Osteocyte (in vitro differentiated cells): ENCODE measurements at regions not wholly inside any gene's neighbourhood (a gene's known extent, or its start where the extent isn't known, plus 50 kb on each side); places are given as distances from the start of the nearest gene placed in this dataset.

Source experiments
- DNase-seq: peaks from one replicate; pipeline ENCODE4 v3.0.0; 2021; ENCODE audit warnings: mixed read lengths; ENCODE audit not compliant: unreplicated experiment; ENCODE audit errors: extremely low spot score
- H3K27ac Mint-ChIP-seq: one replicate; pipeline ENCODE4 v1.8.0; 2021; ENCODE audit warnings: mild to moderate bottlenecking, mixed read lengths; ENCODE audit not compliant: unreplicated experiment
- H3K27me3 Mint-ChIP-seq: one replicate; pipeline ENCODE4 v1.8.0; 2021; ENCODE audit warnings: mixed read lengths; ENCODE audit not compliant: unreplicated experiment
- H3K36me3 Mint-ChIP-seq: one replicate; pipeline ENCODE4 v1.8.0; 2021; ENCODE audit warnings: mixed read lengths; ENCODE audit not compliant: unreplicated experiment
- H3K4me1 Mint-ChIP-seq: one replicate; pipeline ENCODE4 v1.8.0; 2021; ENCODE audit warnings: mixed read lengths; ENCODE audit not compliant: unreplicated experiment
- H3K4me3 Mint-ChIP-seq: one replicate; pipeline ENCODE4 v1.8.0; 2021; ENCODE audit warnings: mild to moderate bottlenecking, moderate library complexity, mixed read lengths; ENCODE audit not compliant: unreplicated experiment
- H3K9me3 Mint-ChIP-seq: one replicate; pipeline ENCODE4 v1.8.0; 2021; ENCODE audit warnings: mixed read lengths; ENCODE audit not compliant: unreplicated experiment
- CTCF ChIP-seq: fragments of 200-600 bp; sonication (generic); IDR thresholded peaks from 2 replicates; pipeline ENCODE4 v1.5.0; 2021; ENCODE audit warnings: antibody characterized with exemption, mild to moderate bottlenecking, moderate library complexity

GRCh38 chr6:105890521-105891244 is 195.5 kb upstream of the PRDM1 start:
- H3K36me3 Mint-ChIP-seq = no peaks in the 10 kb centered on the region
- TF ChIP-seq CTCF = no peak
- H3K27me3 Mint-ChIP-seq = peaks cover 16% of the 10 kb centered on the region
- no peak overlapping the region for H3K4me3 Mint-ChIP-seq
- peaks cover 8% of the 10 kb centered on the region for H3K9me3 Mint-ChIP-seq
- no peak for DNase-seq
- H3K27ac Mint-ChIP-seq = no peak overlapping the region
- no peaks in the 10 kb centered on the region for H3K4me1 Mint-ChIP-seq

GRCh38 chr6:105889902-105890301 is 196.2 kb upstream of the PRDM1 start:
- Mint-ChIP-seq H3K27ac (no peak overlapping the region), H3K9me3 (peaks cover 8% of the 10 kb centered on the region), H3K27me3 (peaks cover 15% of the 10 kb centered on the region), H3K36me3 (no peaks in the 10 kb centered on the region), H3K4me3 (no peak overlapping the region), H3K4me1 (no peaks in the 10 kb centered on the region)
- no peak for DNase-seq
- TF ChIP-seq CTCF = no peak

- H3K4me1 Mint-ChIP-seq = no peaks in the 10 kb centered on the region
- peaks cover 8% of the 10 kb centered on the region for H3K9me3 Mint-ChIP-seq
- no peak overlapping the region for H3K4me3 Mint-ChIP-seq
- no peak overlapping the region for H3K27ac Mint-ChIP-seq
- H3K27me3 Mint-ChIP-seq = peaks cover 2% of the 10 kb centered on the region
- TF ChIP-seq CTCF = no peak
- H3K36me3 Mint-ChIP-seq = no peaks in the 10 kb centered on the region
- DNase-seq = no peak
Measured at GRCh38 chr6:105886814-105887544, 199.2 kb upstream of the PRDM1 start.

- Mint-ChIP-seq H3K4me1 (no peaks in the 10 kb centered on the region), H3K9me3 (peaks cover 8% of the 10 kb centered on the region), H3K4me3 (no peak overlapping the region), H3K27me3 (peaks cover 2% of the 10 kb centered on the region), H3K36me3 (no peaks in the 10 kb centered on the region), H3K27ac (no peak overlapping the region)
- no peak for TF ChIP-seq CTCF
- DNase-seq = no peak
Measured at GRCh38 chr6:105886066-105886813, 199.9 kb upstream of the PRDM1 start.

- H3K27ac Mint-ChIP-seq = no peak overlapping the region
- H3K4me3 Mint-ChIP-seq = no peak overlapping the region
- H3K4me1 Mint-ChIP-seq = no peaks in the 10 kb centered on the region
- peaks cover 16% of the 10 kb centered on the region for H3K27me3 Mint-ChIP-seq
- TF ChIP-seq CTCF = no peak
- DNase-seq = no peak
- no peaks in the 10 kb centered on the region for H3K9me3 Mint-ChIP-seq
- H3K36me3 Mint-ChIP-seq = no peaks in the 10 kb centered on the region
Measured at GRCh38 chr6:105884426-105884825, 201.7 kb upstream of the PRDM1 start.
